Right lobe of liver (tissue), 4 donors: ENCODE measurements at regions not wholly inside any gene's neighbourhood (a gene's known extent, or its start where the extent isn't known, plus 50 kb on each side); places are given as distances from the start of the nearest gene placed in this dataset.

Experiments
- CTCF ChIP-seq, 4 donors: fragments of 200-600 bp in 3 of 4; fragments of 450-650 bp in 1 of 4; IDR thresholded peaks; one replicate each; pipeline versions ENCODE4 v1.5.1 to v1.8.0; 2016 to 2022; ENCODE audit warnings: antibody characterized with exemption in 4 of 4, mild to moderate bottlenecking in 2 of 4
- POLR2A ChIP-seq: fragments of 450-650 bp; IDR thresholded peaks from one replicate; pipeline ENCODE4 v1.6.1; 2017; ENCODE audit warnings: antibody characterized with exemption, mild to moderate bottlenecking
- donor health status: DM: no; HTN: no; CAD: no.
- donor health status: DM: no; HTN: no; CAD: no.
- donor health status: DM: no; HTN: yes; CAD: no.

GRCh38 chr2:205902041-205902899 is 183.7 kb downstream of the INO80D start:
- TF ChIP-seq POLR2A (no peak), CTCF (IDR thresholded peaks at IDR 0.05) (no peak)
